ENCODE measurements at regions not wholly inside any gene's neighbourhood (a gene's known extent, or its start where the extent isn't known, plus 50 kb on each side); places are given as distances from the start of the nearest gene placed in this dataset.

- in situ Hi-C loops (cut with HindIII; ENCODE audit: low pct_unique_long_range_greater_than_20kb, low sequenced_read_pairs): no loop called here
- no peak for TF ChIP-seq JUND (IDR thresholded peaks at IDR 0.05; ENCODE audit: low read depth)
- no peak for DNase-seq (ENCODE audit: low read depth in 1 of 2, low spot score in 1 of 2)
Measured at GRCh38 chr1:38418195-38419030, 371.8 kb upstream of the POU3F1 start.

GRCh38 chr1:38403667-38404066 is 357.1 kb upstream of the POU3F1 start:
- no peak for TF ChIP-seq JUND (IDR thresholded peaks at IDR 0.05; ENCODE audit: low read depth)
- in situ Hi-C loops (cut with HindIII; ENCODE audit: low pct_unique_long_range_greater_than_20kb, low sequenced_read_pairs): no loop called here

GRCh38 chr1:38402230-38402815 is 355.7 kb upstream of the POU3F1 start:
- TF ChIP-seq JUND (IDR thresholded peaks at IDR 0.05; ENCODE audit: low read depth): no peak
- in situ Hi-C loops (cut with HindIII; ENCODE audit: low pct_unique_long_range_greater_than_20kb, low sequenced_read_pairs): no loop called here
- no peak for DNase-seq (ENCODE audit: low read depth in 1 of 2, low spot score in 1 of 2)

More at GRCh38 chr1:38403667-38404066, 357.1 kb upstream of the POU3F1 start:
- no peak for DNase-seq (ENCODE audit: low read depth in 1 of 2, low spot score in 1 of 2)

GRCh38 chr1:38396606-38397005 is 350.0 kb upstream of the POU3F1 start:
- in situ Hi-C loops (cut with HindIII; ENCODE audit: low pct_unique_long_range_greater_than_20kb, low sequenced_read_pairs): no loop called here
- TF ChIP-seq JUND (IDR thresholded peaks at IDR 0.05; ENCODE audit: low read depth): no peak
- no peak for DNase-seq (ENCODE audit: low read depth in 1 of 2, low spot score in 1 of 2)

GRCh38 chr1:38394303-38394702 is 347.7 kb upstream of the POU3F1 start:
- TF ChIP-seq JUND (IDR thresholded peaks at IDR 0.05; ENCODE audit: low read depth): no peak
- in situ Hi-C loops (cut with HindIII; ENCODE audit: low pct_unique_long_range_greater_than_20kb, low sequenced_read_pairs): no loop called here
- no peak for DNase-seq (ENCODE audit: low read depth in 1 of 2, low spot score in 1 of 2)

- in situ Hi-C loops (cut with HindIII; ENCODE audit: low pct_unique_long_range_greater_than_20kb, low sequenced_read_pairs): no loop called here
- TF ChIP-seq JUND (IDR thresholded peaks at IDR 0.05; ENCODE audit: low read depth): no peak
- no peak for DNase-seq (ENCODE audit: low read depth in 1 of 2, low spot score in 1 of 2)
Measured at GRCh38 chr1:38392861-38393260, 346.3 kb upstream of the POU3F1 start.

GRCh38 chr1:38381256-38381655 is 334.7 kb upstream of the POU3F1 start:
- no peak for DNase-seq (ENCODE audit: low read depth in 1 of 2, low spot score in 1 of 2)
- TF ChIP-seq JUND (IDR thresholded peaks at IDR 0.05; ENCODE audit: low read depth): no peak
- in situ Hi-C loops (cut with HindIII; ENCODE audit: low pct_unique_long_range_greater_than_20kb, low sequenced_read_pairs): no loop called here

- DNase-seq (ENCODE audit: low read depth in 1 of 2, low spot score in 1 of 2): no peak
- in situ Hi-C loops (cut with HindIII; ENCODE audit: low pct_unique_long_range_greater_than_20kb, low sequenced_read_pairs): no loop called here
- no peak for TF ChIP-seq JUND (IDR thresholded peaks at IDR 0.05; ENCODE audit: low read depth)
Measured at GRCh38 chr1:38376577-38376976, 330.0 kb upstream of the POU3F1 start.

GRCh38 chr1:38375035-38375434 is 328.4 kb upstream of the POU3F1 start:
- no peak for DNase-seq (ENCODE audit: low read depth in 1 of 2, low spot score in 1 of 2)
- in situ Hi-C loops (cut with HindIII; ENCODE audit: low pct_unique_long_range_greater_than_20kb, low sequenced_read_pairs): no loop called here
- TF ChIP-seq JUND (IDR thresholded peaks at IDR 0.05; ENCODE audit: low read depth): no peak

- no peak for DNase-seq (ENCODE audit: low read depth in 1 of 2, low spot score in 1 of 2)
- no peak for TF ChIP-seq JUND (IDR thresholded peaks at IDR 0.05; ENCODE audit: low read depth)
- in situ Hi-C loops (cut with HindIII; ENCODE audit: low pct_unique_long_range_greater_than_20kb, low sequenced_read_pairs): no loop called here
Measured at GRCh38 chr1:38371505-38371844, 324.9 kb upstream of the POU3F1 start.

GRCh38 chr1:38370716-38371504 is 324.3 kb upstream of the POU3F1 start:
- TF ChIP-seq JUND (IDR thresholded peaks at IDR 0.05; ENCODE audit: low read depth): no peak
- in situ Hi-C loops (cut with HindIII; ENCODE audit: low pct_unique_long_range_greater_than_20kb, low sequenced_read_pairs): no loop called here
- no peak for DNase-seq (ENCODE audit: low read depth in 1 of 2, low spot score in 1 of 2)

- DNase-seq (ENCODE audit: low read depth in 1 of 2, low spot score in 1 of 2): no peak
- in situ Hi-C loops (cut with HindIII; ENCODE audit: low pct_unique_long_range_greater_than_20kb, low sequenced_read_pairs): no loop called here
- no peak for TF ChIP-seq JUND (IDR thresholded peaks at IDR 0.05; ENCODE audit: low read depth)
Measured at GRCh38 chr1:38365242-38365641, 318.6 kb upstream of the POU3F1 start.

GRCh38 chr1:38361566-38361965 is 315.0 kb upstream of the POU3F1 start:
- in situ Hi-C loops (cut with HindIII; ENCODE audit: low pct_unique_long_range_greater_than_20kb, low sequenced_read_pairs): no loop called here
- no peak for DNase-seq (ENCODE audit: low read depth in 1 of 2, low spot score in 1 of 2)
- TF ChIP-seq JUND (IDR thresholded peaks at IDR 0.05; ENCODE audit: low read depth): no peak
